ENCODE measurements at regions not wholly inside any gene's neighbourhood (a gene's known extent, or its start where the extent isn't known, plus 50 kb on each side); places are given as distances from the start of the nearest gene placed in this dataset.

DNA sequence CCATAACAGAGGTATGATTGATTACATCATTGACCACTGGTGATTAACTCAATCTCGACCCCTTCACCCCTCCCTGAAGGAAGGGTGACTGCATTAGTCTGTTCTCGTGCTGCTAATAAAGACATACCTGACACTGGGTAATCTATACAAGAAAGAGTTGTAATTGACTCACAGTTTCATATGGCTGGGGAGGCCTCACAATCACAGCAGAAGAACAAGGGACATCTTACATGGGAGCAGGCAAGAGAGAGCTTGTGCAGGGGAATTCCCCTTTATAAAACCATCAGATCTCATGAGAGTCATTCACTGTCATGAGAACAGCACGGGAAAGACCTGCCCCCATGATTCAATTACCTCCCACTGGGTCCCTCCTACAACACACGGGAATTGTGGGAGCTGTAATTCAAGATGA is 55.9 kb upstream of the TMCC3 start:
- no peak for DNase-seq

DNA sequence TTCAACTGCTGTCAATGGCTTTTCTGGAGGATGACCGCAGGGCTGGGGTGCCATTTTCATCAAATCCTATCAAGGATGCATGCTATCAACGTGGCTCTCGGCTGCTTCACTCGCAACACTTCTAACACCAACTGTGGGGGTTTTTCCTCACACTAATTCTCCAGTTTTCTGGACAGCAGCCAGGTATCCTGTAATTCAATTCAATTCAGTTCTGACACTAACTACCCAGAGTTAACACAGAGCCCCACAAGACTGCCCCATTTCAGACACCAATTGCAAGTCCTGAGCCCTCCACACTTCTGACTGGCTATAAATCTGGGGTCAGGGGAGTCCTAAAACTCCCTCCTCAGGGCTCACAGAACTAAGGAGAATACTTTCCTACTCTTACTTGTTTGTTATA is 55.3 kb upstream of the TMCC3 start:
- no peak for DNase-seq

DNA sequence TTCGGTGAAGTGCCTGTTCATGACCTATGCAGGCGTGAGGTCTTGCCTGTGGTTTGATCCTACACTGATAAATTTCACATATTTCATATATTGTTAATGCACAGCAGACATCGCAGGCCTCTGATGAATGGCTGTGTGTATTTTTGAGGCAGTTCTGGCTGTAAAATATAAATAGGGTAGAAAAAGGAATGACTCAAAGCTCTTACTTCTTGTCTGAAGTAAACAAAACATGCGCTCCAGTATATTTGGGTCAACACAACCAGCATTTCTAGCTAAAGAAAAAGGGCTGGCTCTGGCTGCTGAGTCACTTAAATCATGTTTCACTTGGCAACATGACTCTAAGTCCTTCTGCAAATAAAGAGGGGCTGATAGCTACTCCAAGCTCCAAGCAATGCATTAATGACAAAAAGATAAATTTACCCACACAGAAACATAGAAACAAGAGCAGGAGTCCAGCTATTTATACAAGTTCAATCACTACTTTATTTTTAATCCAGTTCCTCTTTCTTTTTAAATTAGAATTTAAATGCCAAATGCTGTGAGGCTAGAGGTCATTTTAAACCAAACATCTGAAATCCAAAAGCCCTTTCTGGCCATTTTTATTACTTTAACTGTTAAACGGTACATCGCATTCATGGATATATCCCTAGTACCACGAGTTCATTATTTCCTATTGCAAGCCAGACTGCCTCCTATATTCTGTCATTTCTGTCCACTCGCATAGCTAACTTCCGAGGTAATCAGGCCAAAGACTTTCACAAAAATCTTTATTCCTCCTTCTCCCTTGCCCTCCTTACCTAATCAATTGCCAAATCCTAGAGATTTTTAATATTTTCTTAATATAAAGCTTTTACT is 54.3 kb upstream of the TMCC3 start:
- DNase-seq = no peak

DNA sequence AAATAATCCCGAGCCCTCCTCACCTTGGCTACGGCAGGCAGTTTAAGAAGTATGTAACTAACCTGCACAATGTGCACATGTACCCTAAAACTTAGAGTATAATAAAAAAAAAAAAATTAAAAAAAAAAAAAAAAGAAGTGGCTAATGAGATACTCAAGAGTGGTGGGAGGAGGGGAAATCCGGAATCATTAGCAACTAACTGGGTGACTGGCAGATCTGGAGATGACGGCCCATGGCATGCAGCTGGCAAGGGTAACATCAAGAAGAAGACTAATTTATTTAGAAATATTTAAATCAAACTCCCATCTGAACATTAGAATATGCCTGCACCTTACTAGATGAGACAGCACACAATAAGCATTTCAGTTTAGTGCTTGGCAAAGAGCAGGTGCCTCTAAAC is 52.3 kb upstream of the TMCC3 start:
- DNase-seq = no peak

DNA sequence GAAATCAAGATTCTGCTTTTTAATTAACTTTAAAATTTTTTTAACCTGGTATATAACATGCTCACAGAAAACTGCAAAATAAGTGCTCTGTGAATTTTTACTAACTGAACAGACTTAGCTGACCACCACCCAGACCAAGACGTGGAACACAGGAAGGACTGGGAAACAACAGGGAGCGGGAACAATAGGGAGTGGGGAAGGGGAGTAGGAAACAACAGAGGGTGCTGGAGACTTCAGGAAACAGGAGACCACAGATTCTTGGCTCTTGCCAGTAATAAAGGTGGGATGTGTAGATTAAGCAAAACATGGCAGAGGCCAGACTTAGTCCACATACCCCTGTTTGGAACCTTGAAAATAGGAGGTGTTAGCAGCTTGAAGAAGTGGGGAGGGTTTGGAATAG is 51.4 kb upstream of the TMCC3 start:
- DNase-seq = no peak

DNA sequence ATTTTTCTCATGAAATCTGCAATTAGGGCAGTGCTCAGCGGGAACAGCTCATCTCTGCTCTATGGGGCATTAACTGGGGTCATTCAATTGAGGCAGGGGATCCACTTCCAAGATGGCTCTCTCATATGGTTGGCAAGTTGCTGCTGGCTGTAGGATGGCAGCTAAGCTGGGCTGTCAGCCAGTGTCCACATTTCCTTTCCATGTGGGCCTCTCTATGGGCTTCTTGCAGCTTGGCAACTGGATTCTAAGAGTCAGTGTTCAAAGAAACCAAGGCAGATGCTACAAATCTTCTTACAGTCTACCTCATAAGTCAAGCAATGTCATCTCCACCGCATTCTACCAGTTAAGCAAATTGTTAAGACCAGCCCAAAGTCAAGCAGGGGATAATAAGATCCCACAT is 50.3 kb upstream of the TMCC3 start:
- no peak for DNase-seq

Measured in NCI-H524 treated with DMSO at 0.1 percent for 48 hours (cell line).